Mucosa of rectum (tissue), 2 donors: ENCODE measurements at regions not wholly inside any gene's neighbourhood (a gene's known extent, or its start where the extent isn't known, plus 50 kb on each side); places are given as distances from the start of the nearest gene placed in this dataset.

Experiments used
- H3K27ac ChIP-seq, 2 donors: one replicate each; pipeline ENCODE4 v1.7.0; 2013; ENCODE audit warnings: inconsistent platforms in 2 of 2, low read depth in 2 of 2, low read length in 2 of 2
- H3K27me3 ChIP-seq, 2 donors: one replicate each; pipeline ENCODE4 v1.7.0; 2013; ENCODE audit warnings: low read length in 2 of 2; ENCODE audit not compliant: control insufficient read depth in 2 of 2, insufficient read depth in 2 of 2
- H3K36me3 ChIP-seq, 2 donors: one replicate each; pipeline ENCODE4 v1.7.0; 2013; ENCODE audit warnings: low read length in 2 of 2; ENCODE audit not compliant: control insufficient read depth in 2 of 2, insufficient read depth in 2 of 2
- H3K4me1 ChIP-seq, 2 donors: one replicate each; pipeline ENCODE4 v1.7.0; 2013; ENCODE audit warnings: low read length in 2 of 2, mild to moderate bottlenecking in 1 of 2; ENCODE audit not compliant: control insufficient read depth in 2 of 2, insufficient read depth in 2 of 2
- H3K4me3 ChIP-seq, 2 donors: one replicate each; pipeline ENCODE4 v1.7.0; 2013; ENCODE audit warnings: low read length in 2 of 2
- H3K9ac ChIP-seq, 2 donors: one replicate each; pipeline ENCODE4 v1.7.0; 2013; ENCODE audit warnings: low read length in 2 of 2, low read depth in 1 of 2, mild to moderate bottlenecking in 1 of 2
- H3K9me3 ChIP-seq, 2 donors: one replicate each; pipeline ENCODE4 v1.7.0; 2013; ENCODE audit warnings: low read length in 2 of 2; ENCODE audit not compliant: control insufficient read depth in 2 of 2
- donor health status: healthy.
- donor health status: Normal muscosa, but diverticular disease.

DNA sequence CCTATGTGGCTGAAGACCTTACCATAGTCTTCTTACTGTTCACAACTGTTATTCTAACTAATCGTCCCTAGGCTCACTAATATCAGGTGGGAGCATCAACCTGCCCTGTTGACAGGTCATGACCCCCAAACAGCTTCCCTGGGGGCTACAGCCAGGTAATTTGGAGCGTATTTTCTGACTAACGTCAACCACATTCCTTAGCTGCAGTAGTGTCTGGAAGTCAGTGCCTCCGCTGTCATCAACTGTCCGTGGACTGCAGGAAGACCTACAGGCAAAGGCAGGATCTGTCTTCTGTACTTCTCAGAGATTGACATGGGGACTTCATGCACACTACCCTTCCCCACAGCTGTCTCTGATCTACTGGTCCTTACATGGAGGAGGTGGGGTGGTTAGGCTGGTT lies 456.9 kb downstream of the BCL11A start:
- Histone ChIP-seq H3K4me1 (peaks cover 21 to 36% of the 10 kb centered on the region in 2 donors), H3K27ac (no peak overlapping the region), H3K36me3 (no peaks in the 10 kb centered on the region), H3K9me3 (no peaks in the 10 kb centered on the region), H3K9ac (no peak overlapping the region), H3K4me3 (no peak overlapping the region), H3K27me3 (no peaks in the 10 kb centered on the region)

DNA sequence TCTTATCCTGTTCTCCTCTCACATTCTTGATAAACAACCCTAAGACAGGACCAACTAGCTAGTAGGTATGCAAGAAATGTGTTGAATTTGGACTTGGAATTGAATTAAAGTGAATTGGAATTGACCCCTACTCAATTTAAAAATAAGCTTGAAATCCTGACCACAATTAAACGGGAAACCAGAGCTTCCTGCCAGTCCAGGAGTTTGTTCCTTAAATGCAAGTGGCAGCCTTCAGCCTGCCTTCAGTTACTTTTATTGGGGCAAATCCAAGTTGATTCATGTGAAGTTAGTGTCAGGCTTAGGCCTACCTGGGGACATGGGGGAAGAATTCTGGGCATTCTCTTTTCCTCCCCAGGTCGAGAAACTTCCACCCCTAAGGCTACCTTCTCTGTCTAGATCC lies 457.6 kb downstream of the BCL11A start:
- H3K27ac ChIP-seq: no peak overlapping the region
- no peak overlapping the region for H3K9ac ChIP-seq
- no peak overlapping the region for H3K4me3 ChIP-seq
- no peaks in the 10 kb centered on the region for H3K36me3 ChIP-seq
- no peaks in the 10 kb centered on the region for H3K9me3 ChIP-seq
- H3K27me3 ChIP-seq: no peaks in the 10 kb centered on the region
- peaks cover 27 to 43% of the 10 kb centered on the region in 2 donors for H3K4me1 ChIP-seq

DNA sequence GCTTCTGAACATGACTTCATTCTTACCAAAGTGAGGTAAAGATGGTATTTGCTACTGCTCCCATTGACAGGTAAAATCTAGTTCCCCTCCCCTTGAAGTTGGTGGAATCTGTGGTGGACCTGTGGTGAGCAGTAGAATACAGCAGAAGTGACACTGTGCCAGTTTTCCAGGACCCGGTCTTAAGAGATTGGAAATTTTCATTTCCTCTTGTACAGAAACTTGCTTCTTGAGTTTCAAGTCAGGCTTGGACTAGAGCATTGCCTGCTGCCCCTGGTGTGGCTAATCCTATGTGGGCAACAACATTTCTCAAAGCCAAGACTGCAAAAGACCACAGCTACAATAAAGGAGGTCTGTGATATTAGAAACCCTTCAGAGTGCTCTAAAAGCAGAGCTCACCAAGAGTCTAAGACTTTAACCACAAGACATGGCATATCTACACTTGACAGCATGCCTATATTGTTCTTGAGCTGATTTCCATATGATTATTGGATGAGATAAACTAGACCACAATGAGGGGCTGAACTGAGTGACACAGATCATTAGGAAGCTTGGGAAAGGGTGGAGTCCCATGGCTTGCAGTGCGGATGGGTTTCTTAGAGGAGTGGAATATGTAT lies 458.1 kb downstream of the BCL11A start:
- Histone ChIP-seq H3K4me1 (peaks cover 27 to 44% of the 10 kb centered on the region in 2 donors), H3K27me3 (no peaks in the 10 kb centered on the region), H3K4me3 (no peak overlapping the region), H3K36me3 (no peaks in the 10 kb centered on the region), H3K9me3 (no peaks in the 10 kb centered on the region), H3K27ac (peak overlapping the region in 1 of 2 donors; percentile 78), H3K9ac (no peak overlapping the region)

DNA sequence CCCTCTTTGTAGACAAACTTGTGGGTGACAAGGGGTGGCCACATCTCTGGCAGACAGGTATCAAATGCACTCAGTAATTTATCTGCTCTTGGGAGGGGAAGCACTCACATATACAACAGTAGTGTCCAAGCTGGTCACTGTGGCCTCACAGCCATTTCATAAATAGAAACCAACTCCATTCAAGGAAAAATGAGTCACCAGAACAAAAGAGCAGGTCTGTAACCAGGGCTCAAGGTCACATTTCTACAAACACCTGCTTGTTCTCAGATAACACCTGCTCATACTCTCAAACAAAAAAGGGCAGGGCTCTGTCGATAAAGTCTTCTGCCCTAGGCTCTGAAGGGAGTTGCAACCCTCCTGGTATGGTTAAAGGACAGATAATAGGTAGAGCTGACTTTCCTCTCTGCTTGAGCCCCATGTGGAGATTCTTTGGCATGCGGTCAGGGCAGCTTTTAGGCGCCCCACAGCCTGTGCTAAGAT lies 459.0 kb downstream of the BCL11A start:
- Histone ChIP-seq H3K27me3 (no peaks in the 10 kb centered on the region), H3K9ac (peak overlapping the region in 1 of 2 donors; percentile 42), H3K27ac (peak overlapping the region; percentile 77 to 78), H3K4me1 (peaks cover 27 to 44% of the 10 kb centered on the region in 2 donors), H3K4me3 (peak overlapping the region in 1 of 2 donors; percentile 8), H3K9me3 (no peaks in the 10 kb centered on the region), H3K36me3 (no peaks in the 10 kb centered on the region)

DNA sequence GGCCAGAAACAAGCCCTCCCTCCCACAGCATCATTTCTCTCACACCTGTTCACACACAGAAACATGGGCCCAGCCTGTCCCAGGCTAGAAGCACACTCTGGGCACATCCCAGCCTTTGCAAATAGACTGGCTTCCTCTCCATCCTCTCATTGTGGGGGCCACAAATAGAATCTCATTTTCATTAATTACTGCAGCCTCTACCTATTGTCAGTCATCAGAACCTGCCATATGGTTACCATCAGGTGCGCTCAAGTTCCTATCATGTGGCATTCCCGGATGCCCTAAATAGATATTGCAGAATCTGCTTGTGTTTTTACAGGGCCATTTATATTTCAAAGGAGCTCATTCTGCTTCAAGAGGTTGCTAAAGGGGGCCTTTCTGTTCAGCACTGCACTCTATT lies 460.7 kb downstream of the BCL11A start:
- H3K9me3 ChIP-seq: no peaks in the 10 kb centered on the region
- peaks cover 27 to 44% of the 10 kb centered on the region in 2 donors for H3K4me1 ChIP-seq
- H3K9ac ChIP-seq: no peak overlapping the region
- no peaks in the 10 kb centered on the region for H3K36me3 ChIP-seq
- H3K27ac ChIP-seq: peak overlapping the region in 1 of 2 donors; percentile 68
- H3K4me3 ChIP-seq: no peak overlapping the region
- no peaks in the 10 kb centered on the region for H3K27me3 ChIP-seq

DNA sequence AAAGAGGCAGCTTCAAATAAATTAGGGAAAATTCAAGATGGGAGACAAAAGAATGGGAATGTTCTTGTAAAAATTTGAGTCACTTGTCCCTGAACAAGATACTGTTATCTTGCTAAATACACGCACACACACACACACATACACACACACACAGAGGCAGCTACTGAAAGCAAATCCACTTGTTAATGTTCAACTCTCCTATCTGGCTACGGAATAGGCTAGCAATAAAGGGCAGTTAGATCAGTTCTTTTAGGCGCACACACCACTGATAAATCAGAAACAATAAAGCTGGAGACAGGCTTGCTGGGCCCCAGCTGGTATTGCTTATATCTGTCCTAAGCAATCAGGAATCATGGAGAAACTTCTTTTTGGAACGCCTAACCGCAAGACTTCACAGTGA lies 461.6 kb downstream of the BCL11A start:
- no peaks in the 10 kb centered on the region for H3K27me3 ChIP-seq
- H3K9ac ChIP-seq: peak overlapping the region in 1 of 2 donors; percentile 25
- peak overlapping the region in 1 of 2 donors; percentile 6 for H3K4me3 ChIP-seq
- H3K36me3 ChIP-seq: no peaks in the 10 kb centered on the region
- no peaks in the 10 kb centered on the region for H3K9me3 ChIP-seq
- H3K27ac ChIP-seq: peak overlapping the region; percentile 68 to 69
- H3K4me1 ChIP-seq: peaks cover 27 to 44% of the 10 kb centered on the region in 2 donors

DNA sequence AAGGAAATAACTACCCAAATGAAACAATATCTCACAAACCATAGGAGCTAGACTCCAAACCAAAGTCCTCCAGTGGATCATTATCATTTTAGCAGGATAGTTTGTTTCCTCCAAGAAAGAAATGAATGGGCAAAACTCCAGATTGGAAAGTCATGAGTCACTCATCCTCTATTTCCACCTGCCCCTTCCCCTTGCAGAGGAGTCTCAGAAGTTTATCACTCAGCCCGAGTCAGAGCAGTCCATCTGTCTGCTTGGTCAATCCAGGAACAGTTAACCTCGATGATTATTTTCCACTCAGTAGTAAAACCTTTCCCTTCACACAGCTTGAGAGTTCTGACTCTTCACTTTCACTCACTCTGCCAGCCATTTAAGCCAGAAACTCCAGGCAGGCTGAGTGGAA lies 462.2 kb downstream of the BCL11A start:
- Histone ChIP-seq H3K4me3 (peak overlapping the region in 1 of 2 donors; percentile 9), H3K9me3 (no peaks in the 10 kb centered on the region), H3K9ac (no peak overlapping the region), H3K27me3 (no peaks in the 10 kb centered on the region), H3K27ac (peak overlapping the region in 1 of 2 donors; percentile 69), H3K4me1 (peaks cover 25 to 40% of the 10 kb centered on the region in 2 donors), H3K36me3 (no peaks in the 10 kb centered on the region)

DNA sequence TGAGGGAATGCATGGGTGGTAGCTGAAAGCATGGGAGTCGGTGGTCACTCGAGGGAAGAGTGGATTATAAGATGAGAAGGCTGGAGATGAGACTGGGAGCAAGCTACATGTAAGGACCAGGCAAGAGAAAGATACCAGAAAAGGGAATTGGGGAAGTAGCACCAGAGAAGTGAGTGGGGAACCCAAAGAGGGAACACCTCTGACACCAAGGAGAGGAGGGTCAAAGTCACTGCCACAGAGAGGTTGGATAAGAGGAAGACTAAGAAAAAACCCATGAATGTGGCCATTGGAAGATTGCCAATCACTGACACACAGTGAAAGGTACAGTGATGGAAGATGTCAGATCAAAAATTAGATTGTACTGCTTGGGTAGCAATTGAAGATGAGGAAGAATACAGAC lies 473.9 kb downstream of the BCL11A start:
- H3K27ac ChIP-seq: no peak overlapping the region
- H3K9me3 ChIP-seq: no peaks in the 10 kb centered on the region
- no peaks in the 10 kb centered on the region for H3K27me3 ChIP-seq
- H3K4me1 ChIP-seq: no peaks in the 10 kb centered on the region
- no peak overlapping the region for H3K4me3 ChIP-seq
- no peak overlapping the region for H3K9ac ChIP-seq
- H3K36me3 ChIP-seq: no peaks in the 10 kb centered on the region

DNA sequence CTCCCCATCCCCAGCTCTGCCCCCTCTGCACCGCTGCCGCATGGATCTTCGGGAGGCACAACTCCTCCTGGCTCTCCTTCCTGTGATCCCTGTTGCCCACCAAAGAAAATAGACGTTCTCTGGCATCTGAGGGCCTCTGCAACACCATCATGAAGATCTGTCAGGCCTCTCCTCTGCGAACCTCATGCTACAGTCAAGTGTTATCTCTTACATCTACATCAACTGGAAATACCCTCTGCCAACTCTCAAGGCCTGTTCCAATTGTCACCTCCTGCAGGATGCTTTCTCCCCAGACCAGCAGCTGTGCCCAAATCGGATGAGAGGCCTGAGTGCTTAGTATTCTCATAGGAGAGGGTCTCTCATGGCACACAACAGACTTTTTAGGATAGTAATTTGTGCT lies 478.4 kb downstream of the BCL11A start:
- H3K4me3 ChIP-seq: no peak overlapping the region
- no peaks in the 10 kb centered on the region for H3K36me3 ChIP-seq
- no peaks in the 10 kb centered on the region for H3K4me1 ChIP-seq
- H3K9me3 ChIP-seq: no peaks in the 10 kb centered on the region
- H3K9ac ChIP-seq: no peak overlapping the region
- H3K27me3 ChIP-seq: no peaks in the 10 kb centered on the region
- H3K27ac ChIP-seq: no peak overlapping the region

DNA sequence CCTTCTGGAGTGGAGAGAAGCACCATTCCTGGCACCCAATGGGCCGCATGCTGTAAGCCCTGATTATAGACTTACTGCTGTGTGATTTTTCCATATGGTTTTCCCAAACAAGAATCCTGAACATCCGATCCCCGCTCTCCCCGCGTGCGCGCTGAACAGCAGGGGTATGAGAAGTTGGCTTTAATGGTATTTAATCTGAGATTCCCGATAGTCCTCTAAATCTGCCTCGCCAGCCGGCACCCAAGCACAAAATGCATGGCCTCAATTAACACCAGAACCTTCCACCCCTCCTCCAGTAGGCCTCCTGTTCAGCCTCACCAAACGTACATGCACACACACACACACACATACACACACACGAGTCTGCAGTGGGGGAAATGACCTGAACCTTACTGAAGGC lies 480.3 kb downstream of the BCL11A start:
- H3K4me3 ChIP-seq: no peak overlapping the region
- no peak overlapping the region for H3K9ac ChIP-seq
- no peaks in the 10 kb centered on the region for H3K4me1 ChIP-seq
- no peaks in the 10 kb centered on the region for H3K27me3 ChIP-seq
- H3K27ac ChIP-seq: no peak overlapping the region
- H3K9me3 ChIP-seq: no peaks in the 10 kb centered on the region
- H3K36me3 ChIP-seq: no peaks in the 10 kb centered on the region
